ENCODE measurements at regions not wholly inside any gene's neighbourhood (a gene's known extent, or its start where the extent isn't known, plus 50 kb on each side); places are given as distances from the start of the nearest gene placed in this dataset.
A peak's percentile ranks its signal among the peaks of the same experiment; 100 is the strongest.

- H3K9me3 ChIP-seq = no peaks in the 10 kb centered on the region; the same call in 1 of the 2 replicates
- H3K27me3 ChIP-seq = no peaks in the 10 kb centered on the region
- DNase-seq = peak; percentile 69
- no peaks in the 10 kb centered on the region for H3K36me3 ChIP-seq
- H3K4me3 ChIP-seq = no peak overlapping the region
Observed at GRCh38 chr4:71221510-71222466, 117.0 kb upstream of the SLC4A4 start.

- no peak overlapping the region for H3K4me3 ChIP-seq
- no peaks in the 10 kb centered on the region for H3K36me3 ChIP-seq
- peak; percentile 22 for DNase-seq
- no peaks in the 10 kb centered on the region for H3K27me3 ChIP-seq
- no peaks in the 10 kb centered on the region; the same call in 1 of the 2 replicates for H3K9me3 ChIP-seq
Observed at GRCh38 chr4:71222661-71223060, 116.2 kb upstream of the SLC4A4 start.

- no peaks in the 10 kb centered on the region for H3K36me3 ChIP-seq
- no peaks in the 10 kb centered on the region for H3K9me3 ChIP-seq
- H3K27me3 ChIP-seq = no peaks in the 10 kb centered on the region
- H3K4me3 ChIP-seq = no peak overlapping the region
- DNase-seq = peak; percentile 20
Observed at GRCh38 chr4:71229477-71230270, 109.1 kb upstream of the SLC4A4 start.

- H3K9me3 ChIP-seq = no peaks in the 10 kb centered on the region
- H3K36me3 ChIP-seq = no peaks in the 10 kb centered on the region
- no peak overlapping the region for H3K4me3 ChIP-seq
- peak; percentile 27 for DNase-seq
- no peaks in the 10 kb centered on the region for H3K27me3 ChIP-seq
Observed at GRCh38 chr4:71230271-71231128, 108.3 kb upstream of the SLC4A4 start.

GRCh38 chr4:71231129-71232055 is 107.4 kb upstream of the SLC4A4 start:
- Histone ChIP-seq H3K27me3 (no peaks in the 10 kb centered on the region), H3K4me3 (no peak overlapping the region), H3K36me3 (no peaks in the 10 kb centered on the region), H3K9me3 (no peaks in the 10 kb centered on the region)
- peak; percentile 97 for DNase-seq

GRCh38 chr4:71232056-71232430 is 106.8 kb upstream of the SLC4A4 start:
- Histone ChIP-seq H3K4me3 (no peak overlapping the region), H3K36me3 (no peaks in the 10 kb centered on the region), H3K27me3 (no peaks in the 10 kb centered on the region), H3K9me3 (no peaks in the 10 kb centered on the region)
- DNase-seq = no peak

- DNase-seq = no peak
Observed at GRCh38 chr4:71232846-71233245, 106.0 kb upstream of the SLC4A4 start.

GRCh38 chr4:71235311-71236201 is 103.3 kb upstream of the SLC4A4 start:
- H3K27me3 ChIP-seq = no peaks in the 10 kb centered on the region
- H3K4me3 ChIP-seq = no peak overlapping the region
- H3K36me3 ChIP-seq = no peaks in the 10 kb centered on the region
- H3K9me3 ChIP-seq = no peaks in the 10 kb centered on the region
- no peak for DNase-seq

More at GRCh38 chr4:71232846-71233245, 106.0 kb upstream of the SLC4A4 start:
- H3K27me3 ChIP-seq = no peaks in the 10 kb centered on the region
- H3K9me3 ChIP-seq = no peaks in the 10 kb centered on the region
- H3K36me3 ChIP-seq = no peaks in the 10 kb centered on the region
- H3K4me3 ChIP-seq = no peak overlapping the region

GRCh38 chr4:71236226-71236625 is 102.6 kb upstream of the SLC4A4 start:
- Histone ChIP-seq H3K4me3 (no peak overlapping the region), H3K9me3 (no peaks in the 10 kb centered on the region), H3K36me3 (no peaks in the 10 kb centered on the region), H3K27me3 (no peaks in the 10 kb centered on the region)
- DNase-seq = no peak

- Histone ChIP-seq H3K4me3 (no peak overlapping the region), H3K27me3 (no peaks in the 10 kb centered on the region), H3K9me3 (no peaks in the 10 kb centered on the region), H3K36me3 (no peaks in the 10 kb centered on the region)
- no peak for DNase-seq
Observed at GRCh38 chr4:71237641-71238040, 101.2 kb upstream of the SLC4A4 start.

- no peak for DNase-seq
- Histone ChIP-seq H3K27me3 (no peaks in the 10 kb centered on the region), H3K36me3 (no peaks in the 10 kb centered on the region), H3K9me3 (no peaks in the 10 kb centered on the region), H3K4me3 (no peak overlapping the region)
Observed at GRCh38 chr4:71239365-71239764, 99.5 kb upstream of the SLC4A4 start.

- Histone ChIP-seq H3K36me3 (no peaks in the 10 kb centered on the region), H3K9me3 (no peaks in the 10 kb centered on the region), H3K27me3 (no peaks in the 10 kb centered on the region), H3K4me3 (no peak overlapping the region)
- DNase-seq = no peak
Observed at GRCh38 chr4:71240094-71240493, 98.7 kb upstream of the SLC4A4 start.

- Histone ChIP-seq H3K36me3 (no peaks in the 10 kb centered on the region), H3K9me3 (no peaks in the 10 kb centered on the region), H3K4me3 (no peak overlapping the region), H3K27me3 (no peaks in the 10 kb centered on the region)
- no peak for DNase-seq
Observed at GRCh38 chr4:71241501-71242288, 97.1 kb upstream of the SLC4A4 start.

- H3K27me3 ChIP-seq = no peaks in the 10 kb centered on the region
- DNase-seq = no peak
- no peaks in the 10 kb centered on the region for H3K36me3 ChIP-seq
- H3K9me3 ChIP-seq = no peaks in the 10 kb centered on the region
- H3K4me3 ChIP-seq = no peak overlapping the region
Observed at GRCh38 chr4:71243091-71243833, 95.6 kb upstream of the SLC4A4 start.

Data from MG63 (cell line).